HepG2 (cell line): ENCODE measurements at regions not wholly inside any gene's neighbourhood (a gene's known extent, or its start where the extent isn't known, plus 50 kb on each side); places are given as distances from the start of the nearest gene placed in this dataset.

Experiments
- ATAC-seq: fragments of 200-7000 bp; cut with Tn5 transposase; 3 replicates; pipeline ENCODE4 v1.9.1; 2020; ENCODE audit warnings: mild to moderate bottlenecking, moderate library complexity
- BruUV-seq: library from RNA; stranded (reverse); fragments of 400-500 nt; replicated peaks from 2 replicates; lab custom pipeline; 2021; lab: Mats Ljungman, UMichigan
- CTCF ChIA-PET: fragments of 300-600 bp; formaldehyde crosslinking; extraction: SDS; loops from one replicate; lab custom pipeline; 2021; ENCODE audit warnings: low total read pairs, inconsistent platforms, low intra/inter-chr PET ratio; lab: Yijun Ruan, JAX
- POLR2A ChIA-PET: fragments of 350-600 bp; sonication (Branson Sonifier 250); formaldehyde crosslinking; loops from one replicate; lab custom pipeline; 2020; ENCODE audit warnings: antibody characterized with exemption, inconsistent platforms; lab: Yijun Ruan, JAX
- DNase-seq: peaks from one replicate; pipeline ENCODE4 v3.0.0-alpha.2; 2015; ENCODE audit warnings: low spot score
- FAIRE-seq: peaks from 3 replicates; lab custom pipeline; 2011; peaks lifted over from hg19 to GRCh38; lab: Jason Lieb, UNC
- H2AFZ ChIP-seq: one replicate; pipeline ENCODE4 v1.6.1; 2011; ENCODE audit warnings: low read length, inconsistent platforms
- H3K27ac ChIP-seq: fragments of 300-600 bp; 3 replicates; pipeline ENCODE4 v1.8.0; 2011; ENCODE audit warnings: mixed run types, mild to moderate bottlenecking, mixed read lengths, low read length, inconsistent platforms; ENCODE audit not compliant: insufficient read depth; ENCODE audit errors: extremely low read length
- H3K27me3 ChIP-seq, 2 experiments: fragments of 200-600 bp in 1 of 2; 2 replicates in 1 of 2; 3 replicates in 1 of 2; pipeline versions ENCODE4 v1.6.0 to v1.8.0; 2011; ENCODE audit warnings: low read length in 2 of 2, mild to moderate bottlenecking in 2 of 2, moderate library complexity in 2 of 2, inconsistent platforms in 1 of 2; ENCODE audit not compliant: insufficient read depth in 2 of 2, control insufficient read depth in 1 of 2
- H3K36me3 ChIP-seq, 2 experiments: fragments of 200-600 bp in 1 of 2; replicated peaks in 1 of 2; 2 replicates in 1 of 2; 3 replicates in 1 of 2; pipeline versions ENCODE4 v1.5.1 to v1.8.0; 2011; ENCODE audit warnings: low read length in 2 of 2, inconsistent platforms in 1 of 2; ENCODE audit not compliant: insufficient read depth in 2 of 2, control insufficient read depth in 1 of 2
- H3K4me1 ChIP-seq: 2 replicates; pipeline ENCODE4 v1.5.1; 2012; ENCODE audit warnings: low read length, inconsistent platforms; ENCODE audit not compliant: insufficient read depth
- H3K4me2 ChIP-seq: 2 replicates; pipeline ENCODE4 v1.6.0; 2011; ENCODE audit warnings: low read depth, low read length, inconsistent platforms
- H3K4me3 ChIP-seq, 3 experiments: fragments of 200-600 bp in 1 of 3; sonication (generic), shearing (Covaris generic) in 1 of 3; replicated peaks in 1 of 3; 2 replicates each; pipeline ENCODE4 v1.5.1; 2011 to 2016; ENCODE audit warnings: low read length in 3 of 3, inconsistent platforms in 2 of 3, low read depth in 2 of 3, mild to moderate bottlenecking in 2 of 3, control low read depth in 1 of 3, mixed read lengths in 1 of 3; ENCODE audit not compliant: insufficient read depth in 1 of 3
- H3K79me2 ChIP-seq: one replicate; pipeline ENCODE4 v1.6.1; 2011; ENCODE audit warnings: low read length, inconsistent platforms; ENCODE audit not compliant: insufficient read depth
- H3K9ac ChIP-seq: 2 replicates; pipeline ENCODE4 v1.6.0; 2011; ENCODE audit warnings: mild to moderate bottlenecking, low read depth, low read length, inconsistent platforms; ENCODE audit not compliant: insufficient read depth
- H3K9me3 ChIP-seq: 2 replicates; pipeline ENCODE4 v1.5.1; 2012; ENCODE audit warnings: mild to moderate bottlenecking, low read length
- H4K20me1 ChIP-seq: 2 replicates; pipeline ENCODE4 v1.6.0; 2011; ENCODE audit warnings: inconsistent platforms, mild to moderate bottlenecking, low read length, moderate library complexity; ENCODE audit not compliant: insufficient read depth
- DR1 ChIP-seq: sonication (generic); formaldehyde crosslinking; IDR thresholded peaks from 2 replicates; pipeline ENCODE4 v1.8.0; 2021; ENCODE audit warnings: mild to moderate bottlenecking, missing genetic modification reagents, inconsistent platforms
- EP300 ChIP-seq, 3 experiments: sonication (generic) in 1 of 3; formaldehyde crosslinking in 1 of 3; IDR thresholded peaks; 2 replicates each; pipeline versions ENCODE4 v1.5.1 to v1.6.1; 2011 to 2020; ENCODE audit warnings: low read depth in 2 of 3, low read length in 2 of 3, borderline replicate concordance in 1 of 3, improper control_type of control experiment in 1 of 3, mild to moderate bottlenecking in 1 of 3, missing genetic modification reagents in 1 of 3, moderate library complexity in 1 of 3
- HDAC6 ChIP-seq: fragments of 200-600 bp; sonication (generic); IDR thresholded peaks from 2 replicates; pipeline ENCODE4 v1.7.0; 2017; ENCODE audit warnings: mild to moderate bottlenecking, antibody characterized with exemption, low read length, low read depth
- HNRNPK ChIP-seq: fragments of 200-400 bp; formaldehyde crosslinking; IDR thresholded peaks from 2 replicates; pipeline ENCODE4 v1.6.1; 2018; ENCODE audit warnings: low read length, low read depth, moderate library complexity, mild to moderate bottlenecking; ENCODE audit not compliant: poor library complexity, severe bottlenecking
- SNAPC2 ChIP-seq: sonication (generic); formaldehyde crosslinking; IDR thresholded peaks from 2 replicates; pipeline ENCODE4 v1.8.1; 2022; ENCODE audit warnings: mild to moderate bottlenecking, missing genetic modification reagents
- SNRNP70 ChIP-seq: fragments of 200-400 bp; formaldehyde crosslinking; IDR thresholded peaks from 2 replicates; pipeline ENCODE4 v1.6.1; 2017; ENCODE audit warnings: mild to moderate bottlenecking, low read depth, low read length, moderate library complexity
- THAP11 ChIP-seq: IDR thresholded peaks from 2 replicates; pipeline ENCODE4 v1.6.1; 2016; ENCODE audit warnings: missing biosample characterization, missing genetic modification reagents
- ZFP62 ChIP-seq: sonication (generic); formaldehyde crosslinking; IDR thresholded peaks from 2 replicates; pipeline ENCODE4 v1.4.0; 2020; ENCODE audit warnings: missing genetic modification reagents
- ZNF17 ChIP-seq: sonication (generic); formaldehyde crosslinking; IDR thresholded peaks from 2 replicates; pipeline ENCODE4 v1.5.0; 2020; ENCODE audit warnings: mild to moderate bottlenecking, missing genetic modification reagents
- ZSCAN12 ChIP-seq: sonication (generic); formaldehyde crosslinking; IDR thresholded peaks from 2 replicates; pipeline ENCODE4 v1.9.0; 2021; ENCODE audit warnings: mild to moderate bottlenecking, missing genetic modification reagents
- ZZZ3 ChIP-seq: sonication (generic); formaldehyde crosslinking; IDR thresholded peaks from 2 replicates; pipeline ENCODE4 v1.4.0; 2020; ENCODE audit warnings: missing genetic modification reagents, mild to moderate bottlenecking, borderline replicate concordance
- WGBS: methylation state at CpG from one replicate; pipeline ENCODE4 v1.1.6; 2017; ENCODE audit warnings: low lambda C conversion rate; 5-methylcytosine and 5-hydroxymethylcytosine counted together
- in situ Hi-C: cut with HindIII; loops from 2 replicates; pipeline ENCODE4 v1.10.0; 2017; ENCODE audit warnings: low pct_unique_long_range_greater_than_20kb; ENCODE audit not compliant: extremely low pct_ligation_motif_present
- intact Hi-C: fragments of 100-400 bp; cut with micrococcal nuclease; formaldehyde crosslinking; loops from one replicate; pipeline ENCODE4 v1.10.0; 2022; ENCODE audit not compliant: unreplicated experiment
- TF ChIP-seq, protein P1 (sequence below): IDR thresholded peaks from 2 replicates; pipeline ENCODE4 v1.6.1; 2016
- TF ChIP-seq, protein P2 (sequence below): sonication (generic); formaldehyde crosslinking; IDR thresholded peaks from 2 replicates; pipeline ENCODE4 v1.4.0; 2020; ENCODE audit warnings: missing genetic modification reagents, mild to moderate bottlenecking, borderline replicate concordance

DNA sequence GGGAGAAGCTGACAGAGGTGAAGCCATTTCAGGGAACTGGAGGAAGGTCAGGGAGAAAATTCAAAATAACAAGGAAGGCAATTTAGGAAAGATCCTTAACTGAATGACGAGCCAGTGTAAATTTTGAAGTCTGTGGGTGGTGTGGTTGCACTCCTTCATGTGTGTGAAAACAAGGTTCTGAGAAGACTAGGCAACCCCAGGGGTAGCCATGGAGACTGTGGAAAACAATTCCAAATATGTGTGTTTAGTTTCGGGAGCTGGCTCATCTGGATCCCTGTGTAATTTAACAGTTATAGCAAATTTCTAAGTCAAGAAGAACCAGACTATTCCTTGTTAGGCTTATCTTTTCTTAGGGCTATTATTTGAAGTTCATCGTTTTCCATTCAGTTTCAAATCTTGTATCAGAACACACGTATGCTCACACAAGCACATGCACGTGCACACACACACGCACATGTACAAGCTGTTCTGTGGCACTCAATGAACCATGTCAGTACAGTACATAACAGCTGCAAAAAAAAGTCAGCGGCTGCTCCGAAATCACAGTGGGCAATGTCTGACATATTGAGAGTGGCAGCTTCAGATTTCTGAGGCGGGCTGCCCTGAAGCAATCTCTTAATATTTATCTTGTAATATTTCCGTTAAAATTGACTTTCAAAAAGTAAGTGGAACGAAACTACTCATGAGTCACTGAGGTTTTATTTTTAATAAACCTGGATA, 411.2 kb downstream of the AEBP2 start:
- Histone ChIP-seq H4K20me1 (no peaks in the 10 kb centered on the region), H3K4me1 (no peaks in the 10 kb centered on the region), H3K9me3 (no peaks in the 10 kb centered on the region), H3K79me2 (no peaks in the 10 kb centered on the region), H3K27me3 (no peaks in the 10 kb centered on the region), H3K36me3 (no peaks in the 10 kb centered on the region), H3K4me3 (no peak overlapping the region), H3K4me2 (no peak overlapping the region), H3K27ac (no peak overlapping the region), H3K9ac (no peak overlapping the region), H2AFZ (no peak overlapping the region)
- ChIA-PET CTCF (no interaction called here), POLR2A (no interaction called here)
- in situ Hi-C loops (no loop called here), intact Hi-C loops (no loop called here)
- ATAC-seq (no peak), FAIRE-seq (no peak), DNase-seq (no peak)
- 11% methylated on average over 11 of the region's 11 CpGs for WGBS
- TF ChIP-seq DR1 (CRISPR knock-in tag) = no peak
- BruUV-seq = no TSS peak

DNA sequence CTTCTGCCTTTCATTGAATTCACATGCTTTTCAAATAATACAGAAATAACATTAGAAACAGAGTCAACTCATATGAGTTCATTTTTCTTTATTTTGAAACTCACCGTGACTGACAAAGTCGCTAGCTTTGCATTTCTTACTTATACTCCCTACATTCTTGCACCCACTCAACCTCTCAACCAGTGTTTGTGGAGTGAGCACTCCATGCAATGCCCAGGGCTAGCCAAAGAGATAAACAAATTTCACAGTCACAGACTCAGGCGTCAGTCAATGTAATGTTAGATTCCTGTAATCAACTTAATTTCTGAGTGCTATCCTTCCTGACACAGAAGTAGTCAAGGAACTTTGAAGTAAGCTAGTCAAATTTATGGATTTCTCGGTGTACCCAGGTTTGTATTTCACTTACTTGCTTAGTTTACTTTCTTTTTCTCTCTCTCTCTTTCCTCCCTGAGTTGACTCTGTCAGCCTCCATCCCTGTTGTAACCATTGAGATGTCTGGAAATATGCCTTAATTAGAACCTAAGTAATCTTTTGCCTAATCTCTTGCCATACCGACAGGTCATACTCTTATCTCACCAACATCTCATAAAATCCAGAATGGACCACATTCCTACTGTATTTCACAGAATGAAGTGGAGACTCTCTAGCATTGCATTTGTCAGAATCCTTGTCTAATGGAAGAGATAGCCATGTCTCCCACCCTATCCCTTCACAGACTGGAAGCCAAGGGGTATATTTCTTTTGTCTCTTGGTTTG, 413.0 kb downstream of the AEBP2 start:
- H3K9me3 ChIP-seq = no peaks in the 10 kb centered on the region
- no peak overlapping the region for H3K4me3 ChIP-seq
- H3K4me2 ChIP-seq = no peak overlapping the region
- H3K79me2 ChIP-seq = no peaks in the 10 kb centered on the region
- no peaks in the 10 kb centered on the region for H3K4me1 ChIP-seq
- H3K27ac ChIP-seq = no peak overlapping the region
- DNase-seq (no peak), FAIRE-seq (no peak), ATAC-seq (no peak)
- no peak overlapping the region for H2AFZ ChIP-seq
- H3K27me3 ChIP-seq = no peaks in the 10 kb centered on the region
- 19% methylated on average over 5 of the region's 5 CpGs for WGBS
- ChIA-PET POLR2A (no interaction called here), CTCF (no interaction called here)
- no peak overlapping the region for H3K9ac ChIP-seq
- intact Hi-C loops (no loop called here), in situ Hi-C loops (no loop called here)
- no peaks in the 10 kb centered on the region for H3K36me3 ChIP-seq
- BruUV-seq = no TSS peak
- no peaks in the 10 kb centered on the region for H4K20me1 ChIP-seq
- TF ChIP-seq SNRNP70 (no peak), EP300 (IDR thresholded peaks at IDR 0.05; ENCODE audit: low read depth in 2 of 2, low read length in 2 of 2) (no peak), EP300 (CRISPR knock-in tag; IDR thresholded peaks at IDR 0.05; ENCODE audit: borderline replicate concordance) (no peak), ZSCAN12 (no peak), ZFP62 (CRISPR knock-in tag) (no peak), SNAPC2 (no peak), HNRNPK (no peak), HDAC6 (no peak), ZZZ3 (no peak), ZNF17 (CRISPR knock-in tag) (no peak), THAP11 (no peak)
- TF ChIP-seq, protein P1, sequence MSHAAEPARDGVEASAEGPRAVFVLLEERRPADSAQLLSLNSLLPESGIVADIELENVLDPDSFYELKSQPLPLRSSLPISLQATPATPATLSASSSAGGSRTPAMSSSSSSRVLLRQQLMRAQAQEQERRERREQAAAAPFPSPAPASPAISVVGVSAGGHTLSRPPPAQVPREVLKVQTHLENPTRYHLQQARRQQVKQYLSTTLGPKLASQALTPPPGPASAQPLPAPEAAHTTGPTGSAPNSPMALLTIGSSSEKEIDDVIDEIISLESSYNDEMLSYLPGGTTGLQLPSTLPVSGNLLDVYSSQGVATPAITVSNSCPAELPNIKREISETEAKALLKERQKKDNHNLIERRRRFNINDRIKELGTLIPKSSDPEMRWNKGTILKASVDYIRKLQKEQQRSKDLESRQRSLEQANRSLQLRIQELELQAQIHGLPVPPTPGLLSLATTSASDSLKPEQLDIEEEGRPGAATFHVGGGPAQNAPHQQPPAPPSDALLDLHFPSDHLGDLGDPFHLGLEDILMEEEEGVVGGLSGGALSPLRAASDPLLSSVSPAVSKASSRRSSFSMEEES = no peak
- TF ChIP-seq, protein P2, sequence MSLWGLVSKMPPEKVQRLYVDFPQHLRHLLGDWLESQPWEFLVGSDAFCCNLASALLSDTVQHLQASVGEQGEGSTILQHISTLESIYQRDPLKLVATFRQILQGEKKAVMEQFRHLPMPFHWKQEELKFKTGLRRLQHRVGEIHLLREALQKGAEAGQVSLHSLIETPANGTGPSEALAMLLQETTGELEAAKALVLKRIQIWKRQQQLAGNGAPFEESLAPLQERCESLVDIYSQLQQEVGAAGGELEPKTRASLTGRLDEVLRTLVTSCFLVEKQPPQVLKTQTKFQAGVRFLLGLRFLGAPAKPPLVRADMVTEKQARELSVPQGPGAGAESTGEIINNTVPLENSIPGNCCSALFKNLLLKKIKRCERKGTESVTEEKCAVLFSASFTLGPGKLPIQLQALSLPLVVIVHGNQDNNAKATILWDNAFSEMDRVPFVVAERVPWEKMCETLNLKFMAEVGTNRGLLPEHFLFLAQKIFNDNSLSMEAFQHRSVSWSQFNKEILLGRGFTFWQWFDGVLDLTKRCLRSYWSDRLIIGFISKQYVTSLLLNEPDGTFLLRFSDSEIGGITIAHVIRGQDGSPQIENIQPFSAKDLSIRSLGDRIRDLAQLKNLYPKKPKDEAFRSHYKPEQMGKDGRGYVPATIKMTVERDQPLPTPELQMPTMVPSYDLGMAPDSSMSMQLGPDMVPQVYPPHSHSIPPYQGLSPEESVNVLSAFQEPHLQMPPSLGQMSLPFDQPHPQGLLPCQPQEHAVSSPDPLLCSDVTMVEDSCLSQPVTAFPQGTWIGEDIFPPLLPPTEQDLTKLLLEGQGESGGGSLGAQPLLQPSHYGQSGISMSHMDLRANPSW = no peak
